ENCODE measurements at regions not wholly inside any gene's neighbourhood (a gene's known extent, or its start where the extent isn't known, plus 50 kb on each side); places are given as distances from the start of the nearest gene placed in this dataset.

DNA sequence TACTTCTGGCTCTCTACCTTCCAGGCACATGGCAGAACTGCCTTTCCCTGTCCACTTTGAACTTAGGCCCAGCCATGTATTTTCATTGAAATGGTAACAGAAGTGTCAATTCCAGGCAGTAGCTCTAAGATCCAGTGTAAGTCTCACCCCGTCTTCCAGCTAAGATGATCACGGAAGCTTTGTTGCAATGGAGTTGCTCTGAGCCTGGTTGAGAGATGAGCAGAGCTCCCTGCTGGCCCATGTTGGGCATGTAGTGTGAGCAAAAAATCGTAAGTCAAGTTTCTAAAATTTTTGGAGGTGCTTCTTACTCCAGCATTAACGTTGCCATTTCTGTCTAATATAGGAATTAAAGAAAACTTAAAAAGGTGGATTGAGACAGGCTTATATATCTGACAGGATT lies 274.4 kb downstream of the IPMK start:
- DNase-seq (no peak), ATAC-seq (no peak)
- whole genome bisulfite sequencing (ENCODE audit: insufficient coverage, low coverage, low lambda C conversion rate, missing lambda C conversion rate), result 81% methylated on average over 4 of the region's 4 CpGs
- no peaks in the 10 kb centered on the region for H3K36me3 ChIP-seq
- H3K4me1 ChIP-seq, result no peaks in the 10 kb centered on the region
- no peak overlapping the region for H3K27ac ChIP-seq
- H3K27me3 ChIP-seq, result no peaks in the 10 kb centered on the region
- no peak overlapping the region for H3K4me3 ChIP-seq
- H3K9me3 ChIP-seq, result no peaks in the 10 kb centered on the region
- TF ChIP-seq, protein P1, sequence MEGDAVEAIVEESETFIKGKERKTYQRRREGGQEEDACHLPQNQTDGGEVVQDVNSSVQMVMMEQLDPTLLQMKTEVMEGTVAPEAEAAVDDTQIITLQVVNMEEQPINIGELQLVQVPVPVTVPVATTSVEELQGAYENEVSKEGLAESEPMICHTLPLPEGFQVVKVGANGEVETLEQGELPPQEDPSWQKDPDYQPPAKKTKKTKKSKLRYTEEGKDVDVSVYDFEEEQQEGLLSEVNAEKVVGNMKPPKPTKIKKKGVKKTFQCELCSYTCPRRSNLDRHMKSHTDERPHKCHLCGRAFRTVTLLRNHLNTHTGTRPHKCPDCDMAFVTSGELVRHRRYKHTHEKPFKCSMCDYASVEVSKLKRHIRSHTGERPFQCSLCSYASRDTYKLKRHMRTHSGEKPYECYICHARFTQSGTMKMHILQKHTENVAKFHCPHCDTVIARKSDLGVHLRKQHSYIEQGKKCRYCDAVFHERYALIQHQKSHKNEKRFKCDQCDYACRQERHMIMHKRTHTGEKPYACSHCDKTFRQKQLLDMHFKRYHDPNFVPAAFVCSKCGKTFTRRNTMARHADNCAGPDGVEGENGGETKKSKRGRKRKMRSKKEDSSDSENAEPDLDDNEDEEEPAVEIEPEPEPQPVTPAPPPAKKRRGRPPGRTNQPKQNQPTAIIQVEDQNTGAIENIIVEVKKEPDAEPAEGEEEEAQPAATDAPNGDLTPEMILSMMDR (IDR thresholded peaks at IDR 0.05), result no peak
- no peak for TF ChIP-seq POLR2A (IDR thresholded peaks at IDR 0.05)
- intact Hi-C loops (cut with DNase I), result no loop called here

DNA sequence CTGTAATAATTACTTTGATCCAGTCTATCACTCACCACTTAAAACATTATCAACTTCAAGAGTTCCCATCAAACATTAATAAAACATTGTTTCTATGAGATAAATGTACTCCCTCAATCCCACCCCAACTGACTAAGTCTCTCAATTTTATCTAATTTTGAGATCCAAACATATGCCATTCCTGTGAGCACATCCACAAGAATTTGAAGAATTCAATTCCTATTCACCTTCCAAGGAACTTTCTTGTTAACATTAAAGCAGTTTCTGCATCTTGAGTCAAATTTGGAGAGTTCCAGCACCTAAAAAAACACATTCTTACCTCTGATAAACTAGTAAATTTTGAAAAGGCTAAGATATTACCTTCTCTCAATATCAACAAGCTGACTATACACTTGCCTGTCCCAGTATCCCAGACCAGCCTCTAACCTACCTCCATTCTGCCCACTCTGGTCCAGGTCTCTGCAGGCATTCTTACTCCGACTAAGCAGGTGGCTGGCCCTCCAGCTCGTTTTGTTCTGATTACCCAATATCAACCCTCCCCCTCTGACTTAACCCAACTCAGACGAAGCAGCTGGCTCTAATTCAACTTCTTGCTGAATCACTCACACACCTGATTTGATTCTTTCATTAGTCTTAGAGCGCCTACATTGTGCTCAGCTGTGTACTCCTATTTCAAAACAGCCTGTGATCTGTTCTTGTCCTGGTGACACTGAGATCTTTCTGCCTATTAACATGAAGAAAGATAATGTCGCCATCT lies 275.2 kb downstream of the IPMK start:
- DNase-seq, result no peak
- Histone ChIP-seq H3K4me1 (no peaks in the 10 kb centered on the region), H3K27ac (no peak overlapping the region), H3K9me3 (no peaks in the 10 kb centered on the region), H3K36me3 (no peaks in the 10 kb centered on the region), H3K27me3 (no peaks in the 10 kb centered on the region), H3K4me3 (no peak overlapping the region)
- TF ChIP-seq, protein P1 (IDR thresholded peaks at IDR 0.05), result no peak
- TF ChIP-seq POLR2A (IDR thresholded peaks at IDR 0.05), result no peak
- ATAC-seq, result peak; percentile 28 to 77 (median 61)
- 31% methylated on average over 5 of the region's 5 CpGs for WGBS (ENCODE audit: insufficient coverage, low coverage, low lambda C conversion rate, missing lambda C conversion rate)
- intact Hi-C loops (cut with DNase I), result no loop called here

DNA sequence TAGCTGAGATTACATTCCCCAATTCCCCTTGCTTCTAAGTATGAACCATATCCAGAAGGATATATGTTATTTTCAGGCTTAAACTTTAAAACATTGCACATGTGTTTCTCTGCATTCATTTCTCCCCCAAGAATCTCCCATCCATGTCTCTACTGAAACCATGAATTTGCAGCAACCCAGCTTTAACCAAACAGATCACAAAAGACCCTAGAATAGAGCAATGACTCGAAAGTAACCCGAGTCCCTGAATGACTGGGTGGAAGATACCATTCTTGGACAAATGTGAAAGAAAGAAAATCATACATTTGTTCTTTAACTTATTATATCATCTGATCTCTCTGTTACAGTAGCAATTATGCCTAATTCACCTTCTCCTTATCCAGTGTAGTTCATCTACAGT lies 278.7 kb downstream of the IPMK start:
- Histone ChIP-seq H3K9me3 (no peaks in the 10 kb centered on the region), H3K36me3 (no peaks in the 10 kb centered on the region), H3K27ac (no peak overlapping the region), H3K4me1 (no peaks in the 10 kb centered on the region), H3K27me3 (no peaks in the 10 kb centered on the region), H3K4me3 (no peak overlapping the region)
- 68% methylated on average over 2 of the region's 2 CpGs for whole genome bisulfite sequencing (ENCODE audit: insufficient coverage, low coverage, low lambda C conversion rate, missing lambda C conversion rate)
- DNase-seq, result no peak
- TF ChIP-seq, protein P1 (IDR thresholded peaks at IDR 0.05), result no peak
- no peak for TF ChIP-seq POLR2A (IDR thresholded peaks at IDR 0.05)
- ATAC-seq, result no peak
- intact Hi-C loops (cut with DNase I), result no loop called here

DNA sequence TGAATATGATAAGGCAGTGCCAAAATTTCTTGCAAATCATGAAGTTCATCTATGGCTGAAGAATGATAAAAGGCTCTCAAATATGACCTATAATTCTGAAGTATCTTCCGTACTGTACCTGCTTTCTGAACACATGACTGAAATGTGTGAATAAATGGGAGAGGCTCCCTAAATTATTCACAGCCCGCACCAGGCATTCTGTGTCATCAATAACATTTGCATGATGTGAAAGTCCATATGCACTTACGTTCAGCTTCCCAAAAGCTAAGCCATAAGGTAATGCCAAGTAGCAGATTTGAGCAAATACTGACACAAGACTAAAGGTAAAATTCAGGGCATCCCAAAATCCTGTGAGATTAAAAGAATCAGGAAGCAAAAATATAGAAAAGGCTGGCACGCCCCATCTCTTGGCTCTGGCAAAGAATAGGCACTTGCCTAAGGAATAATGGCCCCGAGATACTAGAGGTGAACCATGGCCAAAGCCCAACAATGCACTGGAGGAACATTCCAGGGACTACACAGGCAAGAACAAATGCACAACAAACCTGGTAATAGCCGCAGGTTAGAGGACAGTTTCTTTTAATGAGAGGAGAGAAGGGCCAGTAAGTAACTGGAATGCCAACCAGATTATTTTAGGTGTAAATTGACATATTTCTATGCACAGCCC lies 280.5 kb downstream of the IPMK start:
- no peaks in the 10 kb centered on the region for H3K27me3 ChIP-seq
- ATAC-seq (no peak), DNase-seq (no peak)
- TF ChIP-seq, protein P1 (IDR thresholded peaks at IDR 0.05), result no peak
- no peak for TF ChIP-seq POLR2A (IDR thresholded peaks at IDR 0.05)
- H3K27ac ChIP-seq, result no peak overlapping the region
- no peaks in the 10 kb centered on the region for H3K4me1 ChIP-seq
- H3K4me3 ChIP-seq, result no peak overlapping the region
- H3K36me3 ChIP-seq, result no peaks in the 10 kb centered on the region
- 74% methylated on average over 6 of the region's 6 CpGs for WGBS (ENCODE audit: insufficient coverage, low coverage, low lambda C conversion rate, missing lambda C conversion rate)
- H3K9me3 ChIP-seq, result no peaks in the 10 kb centered on the region
- intact Hi-C loops (cut with DNase I), result no loop called here
